ENCODE measurements at regions not wholly inside any gene's neighbourhood (a gene's known extent, or its start where the extent isn't known, plus 50 kb on each side); places are given as distances from the start of the nearest gene placed in this dataset.
A peak's percentile ranks its signal among the peaks of the same experiment; 100 is the strongest.
"Not testable (repeated sequence)": the region's sequence is repeated elsewhere in the genome, so short reads cannot be mapped to it uniquely, and the experiment has no call there.

GRCh38 chr3:61434901-61435300 lies 126.5 kb upstream of the PTPRG start:
- intact Hi-C loops (cut with DNase I); DNase-seq (ENCODE audit: low spot score); ATAC-seq: not testable (repeated sequence)

- DNase-seq (ENCODE audit: low spot score); ATAC-seq; intact Hi-C loops (cut with DNase I): not testable (repeated sequence)
Measured at GRCh38 chr3:61435361-61435760, 126.0 kb upstream of the PTPRG start.

GRCh38 chr3:61438253-61439121 lies 122.9 kb upstream of the PTPRG start:
- no peak for ATAC-seq
- DNase-seq (ENCODE audit: low spot score), result no peak
- intact Hi-C loops (cut with DNase I), result no loop called here

- DNase-seq (ENCODE audit: low spot score) (no peak), ATAC-seq (no peak)
- intact Hi-C loops (cut with DNase I), result no loop called here
Measured at GRCh38 chr3:61439122-61439458, 122.3 kb upstream of the PTPRG start.

GRCh38 chr3:61442696-61443095 lies 118.7 kb upstream of the PTPRG start:
- DNase-seq (ENCODE audit: low spot score) (no peak), ATAC-seq (no peak)

GRCh38 chr3:61443886-61444285 lies 117.5 kb upstream of the PTPRG start:
- intact Hi-C loops (cut with DNase I), result no loop called here
- ATAC-seq (no peak), DNase-seq (ENCODE audit: low spot score) (no peak)

More at GRCh38 chr3:61442696-61443095, 118.7 kb upstream of the PTPRG start:
- intact Hi-C loops (cut with DNase I), result no loop called here

GRCh38 chr3:61444782-61445181 lies 116.6 kb upstream of the PTPRG start:
- intact Hi-C loops (cut with DNase I), result no loop called here
- DNase-seq (ENCODE audit: low spot score) (no peak), ATAC-seq (no peak)

GRCh38 chr3:61445924-61446323 lies 115.4 kb upstream of the PTPRG start:
- no peak for DNase-seq (ENCODE audit: low spot score)
- intact Hi-C loops (cut with DNase I), result no loop called here
- no peak for ATAC-seq

GRCh38 chr3:61446341-61446740 lies 115.0 kb upstream of the PTPRG start:
- DNase-seq (ENCODE audit: low spot score) (no peak), ATAC-seq (no peak)
- intact Hi-C loops (cut with DNase I), result no loop called here

GRCh38 chr3:61448378-61448777 lies 113.0 kb upstream of the PTPRG start:
- ATAC-seq, result no peak
- intact Hi-C loops (cut with DNase I), result no loop called here

GRCh38 chr3:61449327-61450040 lies 111.9 kb upstream of the PTPRG start:
- DNase-seq (ENCODE audit: low spot score) (no peak), ATAC-seq (peak; percentile 17)
- intact Hi-C loops (cut with DNase I), result no loop called here

More at GRCh38 chr3:61448378-61448777, 113.0 kb upstream of the PTPRG start:
- DNase-seq (ENCODE audit: low spot score), result no peak

- ATAC-seq (no peak), DNase-seq (ENCODE audit: low spot score) (no peak)
- intact Hi-C loops (cut with DNase I), result no loop called here
Measured at GRCh38 chr3:61450866-61451265, 110.5 kb upstream of the PTPRG start.

GRCh38 chr3:61451841-61452240 lies 109.5 kb upstream of the PTPRG start:
- intact Hi-C loops (cut with DNase I), result no loop called here
- DNase-seq (ENCODE audit: low spot score), result no peak
- ATAC-seq, result no peak

- no peak for ATAC-seq
- no peak for DNase-seq (ENCODE audit: low spot score)
- intact Hi-C loops (cut with DNase I), result no loop called here
Measured at GRCh38 chr3:61452535-61453090, 108.8 kb upstream of the PTPRG start.

- no peak for ATAC-seq
- no peak for DNase-seq (ENCODE audit: low spot score)
- intact Hi-C loops (cut with DNase I), result no loop called here
Measured at GRCh38 chr3:61454006-61454585, 107.3 kb upstream of the PTPRG start.

- no peak for ATAC-seq
- DNase-seq (ENCODE audit: low spot score), result no peak
- intact Hi-C loops (cut with DNase I), result no loop called here
Measured at GRCh38 chr3:61454801-61455200, 106.6 kb upstream of the PTPRG start.

- no peak for DNase-seq (ENCODE audit: low spot score)
- intact Hi-C loops (cut with DNase I), result no loop called here
- no peak for ATAC-seq
Measured at GRCh38 chr3:61460636-61461035, 100.7 kb upstream of the PTPRG start.

GRCh38 chr3:61463191-61463590 lies 98.2 kb upstream of the PTPRG start:
- ATAC-seq (no peak), DNase-seq (ENCODE audit: low spot score) (no peak)
- intact Hi-C loops (cut with DNase I), result no loop called here

- no peak for ATAC-seq
- no peak for DNase-seq (ENCODE audit: low spot score)
- intact Hi-C loops (cut with DNase I), result no loop called here
Measured at GRCh38 chr3:61464518-61465140, 96.7 kb upstream of the PTPRG start.

Measured in sciatic nerve (tissue), 2 donors.